HUES64 (cell line): ENCODE measurements at regions not wholly inside any gene's neighbourhood (a gene's known extent, or its start where the extent isn't known, plus 50 kb on each side); places are given as distances from the start of the nearest gene placed in this dataset.
"Not testable (repeated sequence)": the region's sequence is repeated elsewhere in the genome, so short reads cannot be mapped to it uniquely, and the experiment has no call there.

Experiments
- H3K27ac ChIP-seq: 2 replicates; pipeline ENCODE4 v1.7.0; 2013; ENCODE audit warnings: low read depth, low read length, inconsistent platforms
- H3K27me3 ChIP-seq: 2 replicates; pipeline ENCODE4 v1.6.1; 2013; ENCODE audit warnings: mild to moderate bottlenecking, low read length; ENCODE audit not compliant: insufficient read depth
- H3K36me3 ChIP-seq: 2 replicates; pipeline ENCODE4 v1.6.1; 2013; ENCODE audit warnings: mild to moderate bottlenecking, low read length; ENCODE audit not compliant: insufficient read depth
- H3K4me1 ChIP-seq: 2 replicates; pipeline ENCODE4 v1.6.1; 2013; ENCODE audit warnings: mild to moderate bottlenecking, low read length, moderate library complexity; ENCODE audit not compliant: insufficient read depth
- H3K4me3 ChIP-seq: 2 replicates; pipeline ENCODE4 v1.5.1; 2013; ENCODE audit warnings: mild to moderate bottlenecking, low read length, moderate library complexity
- H3K9ac ChIP-seq: 2 replicates; pipeline ENCODE4 v1.6.1; 2013; ENCODE audit warnings: mild to moderate bottlenecking, low read depth, low read length
- H3K9me3 ChIP-seq: 2 replicates; pipeline ENCODE4 v1.6.1; 2013; ENCODE audit warnings: low read depth, low read length; ENCODE audit not compliant: insufficient read depth
- WGBS: fragments of 150-250, 120-280 bp; methylation state at CpG from one replicate; pipeline ENCODE4 v1.1.7; 2013; ENCODE audit warnings: missing lambda C conversion rate; 5-methylcytosine and 5-hydroxymethylcytosine counted together

- no peaks in the 10 kb centered on the region for H3K36me3 ChIP-seq
- peaks cover 7% of the 10 kb centered on the region for H3K4me1 ChIP-seq
- H3K27ac ChIP-seq: peak overlapping the region; percentile 38; the same call in 1 of the 2 replicates
- 81% methylated on average over 4 of the region's 4 CpGs for WGBS
- peak overlapping the region; percentile 21; the same call in 1 of the 2 replicates for H3K9ac ChIP-seq
- no peaks in the 10 kb centered on the region for H3K27me3 ChIP-seq
- H3K4me3 ChIP-seq: no peak overlapping the region
- H3K9me3 ChIP-seq: no peaks in the 10 kb centered on the region
Observed at GRCh38 chr7:106568680-106569499, 92.1 kb downstream of the CCDC71L start.

DNA sequence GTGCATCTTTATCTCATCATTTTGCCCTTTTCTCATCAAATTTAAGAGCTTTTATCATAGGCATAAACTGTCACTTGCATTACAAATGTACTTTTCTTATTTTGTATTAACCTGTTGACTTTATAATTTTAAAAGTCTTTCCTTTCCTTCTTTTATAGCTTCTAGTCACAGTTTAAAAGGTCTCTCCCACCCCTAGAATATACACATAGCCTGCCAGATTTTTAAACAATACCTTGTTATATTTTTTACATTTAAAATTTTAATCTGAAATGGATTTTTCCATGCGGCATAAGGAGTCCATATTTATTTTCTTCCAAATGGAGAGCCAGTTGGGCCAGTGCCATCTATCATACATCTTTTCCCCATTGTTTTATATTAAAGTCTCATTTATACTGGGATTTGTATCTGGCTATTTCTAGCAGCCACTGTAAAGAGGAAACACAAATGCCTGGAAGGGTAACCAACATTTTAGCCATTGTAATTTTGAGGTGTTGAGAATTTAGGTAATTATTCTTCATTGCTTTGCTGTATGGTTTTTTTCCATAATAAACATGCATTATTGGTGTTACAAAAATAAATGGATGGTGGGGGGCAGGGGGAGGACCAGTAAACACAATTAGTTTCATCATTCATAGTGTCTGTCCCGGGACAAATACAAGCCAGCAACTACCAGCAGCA lies 92.8 kb downstream of the CCDC71L start:
- Histone ChIP-seq H3K4me1 (peaks cover 7% of the 10 kb centered on the region), H3K4me3 (no peak overlapping the region), H3K36me3 (no peaks in the 10 kb centered on the region), H3K9me3 (no peaks in the 10 kb centered on the region), H3K27me3 (no peaks in the 10 kb centered on the region), H3K9ac (no peak overlapping the region), H3K27ac (peak overlapping the region; percentile 38; the same call in 1 of the 2 replicates)
- no CpG with 5 or more reads among the region's 2 CpGs for WGBS

GRCh38 chr7:106567204-106568001 lies 93.6 kb downstream of the CCDC71L start:
- not testable (repeated sequence) for H3K36me3 ChIP-seq, H3K9me3 ChIP-seq, H3K4me3 ChIP-seq, H3K4me1 ChIP-seq, H3K27me3 ChIP-seq, H3K9ac ChIP-seq, H3K27ac ChIP-seq
- WGBS: 97% methylated on average over 13 of the region's 15 CpGs

DNA sequence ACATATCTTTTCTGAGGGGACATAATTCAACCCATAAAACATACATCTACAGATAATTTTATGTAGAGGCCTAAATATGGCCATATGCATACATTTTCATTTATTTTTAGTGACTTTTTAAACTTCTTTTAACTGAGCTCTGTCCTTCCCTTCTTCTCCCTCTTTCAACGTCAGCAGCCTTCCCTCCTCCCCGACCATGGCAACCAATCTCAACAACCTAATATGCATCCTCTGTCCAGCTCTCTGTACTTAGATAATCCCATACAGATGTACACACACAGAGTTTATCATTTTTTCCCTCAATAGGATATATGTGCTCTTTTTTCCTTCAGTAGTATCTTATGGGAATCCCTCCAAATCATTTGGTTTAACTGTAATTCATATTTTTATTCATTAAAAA lies 94.3 kb downstream of the CCDC71L start:
- no peaks in the 10 kb centered on the region for H3K36me3 ChIP-seq
- peaks cover 7% of the 10 kb centered on the region for H3K4me1 ChIP-seq
- WGBS: 90% methylated on average over 2 of the region's 2 CpGs
- no peak overlapping the region for H3K27ac ChIP-seq
- no peaks in the 10 kb centered on the region for H3K27me3 ChIP-seq
- no peaks in the 10 kb centered on the region for H3K9me3 ChIP-seq
- H3K9ac ChIP-seq: no peak overlapping the region
- H3K4me3 ChIP-seq: no peak overlapping the region

GRCh38 chr7:106566196-106566595 lies 94.8 kb downstream of the CCDC71L start:
- Histone ChIP-seq H3K4me3 (no peak overlapping the region), H3K9ac (no peak overlapping the region), H3K27me3 (no peaks in the 10 kb centered on the region), H3K36me3 (no peaks in the 10 kb centered on the region), H3K4me1 (peaks cover 7% of the 10 kb centered on the region), H3K27ac (no peak overlapping the region), H3K9me3 (no peaks in the 10 kb centered on the region)
- 84% methylated on average over 6 of the region's 6 CpGs for WGBS

- no CpG with 5 or more reads among the region's 1 CpG for WGBS
- no peak overlapping the region for H3K27ac ChIP-seq
- no peak overlapping the region for H3K9ac ChIP-seq
- H3K4me1 ChIP-seq: peaks cover 7% of the 10 kb centered on the region
- no peaks in the 10 kb centered on the region for H3K36me3 ChIP-seq
- H3K4me3 ChIP-seq: no peak overlapping the region
- H3K27me3 ChIP-seq: no peaks in the 10 kb centered on the region
- no peaks in the 10 kb centered on the region for H3K9me3 ChIP-seq
Observed at GRCh38 chr7:106565428-106565827, 95.5 kb downstream of the CCDC71L start.

- 98% methylated on average over 3 of the region's 3 CpGs for WGBS
- no peaks in the 10 kb centered on the region for H3K27me3 ChIP-seq
- no peaks in the 10 kb centered on the region for H3K9me3 ChIP-seq
- H3K36me3 ChIP-seq: no peaks in the 10 kb centered on the region
- no peak overlapping the region for H3K9ac ChIP-seq
- H3K4me3 ChIP-seq: no peak overlapping the region
- peaks cover 3% of the 10 kb centered on the region for H3K4me1 ChIP-seq
- H3K27ac ChIP-seq: no peak overlapping the region
Observed at GRCh38 chr7:106563466-106564150, 97.3 kb downstream of the CCDC71L start.

DNA sequence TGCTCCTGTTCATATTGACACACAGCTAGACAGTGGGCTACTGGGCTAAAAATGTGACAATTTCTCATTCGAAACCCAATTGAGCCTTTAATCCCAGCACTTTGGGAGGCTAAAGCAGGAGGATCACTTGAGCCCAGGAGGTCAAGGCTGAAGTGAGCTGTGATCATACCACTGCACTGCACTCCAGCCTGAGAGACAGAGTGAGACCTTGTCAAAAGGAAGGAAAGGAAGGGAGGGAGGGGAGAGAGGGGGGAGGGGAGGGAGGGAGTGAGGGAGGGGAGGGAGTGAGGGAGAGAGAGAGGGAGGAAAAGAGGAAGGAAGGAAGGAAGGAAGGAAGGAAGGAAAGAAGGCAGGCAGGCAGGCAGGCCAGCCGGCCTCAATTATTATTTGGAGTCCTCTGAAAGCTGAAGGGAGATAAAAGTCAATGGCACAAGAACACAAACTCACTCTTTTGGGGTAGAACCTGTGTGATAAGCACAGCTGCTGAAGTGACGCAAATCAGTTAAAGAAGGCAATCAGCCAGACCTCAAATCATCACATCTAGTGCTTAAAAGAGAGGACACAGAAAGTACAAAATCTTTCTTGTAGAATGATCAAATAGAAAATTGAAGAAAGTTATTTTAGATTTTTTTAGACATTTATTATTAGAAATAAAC lies 98.1 kb downstream of the CCDC71L start:
- Histone ChIP-seq H3K9ac (no peak overlapping the region), H3K9me3 (no peaks in the 10 kb centered on the region), H3K4me1 (no peaks in the 10 kb centered on the region), H3K27me3 (no peaks in the 10 kb centered on the region), H3K4me3 (no peak overlapping the region), H3K27ac (no peak overlapping the region), H3K36me3 (no peaks in the 10 kb centered on the region)
- WGBS: 86% methylated on average over 3 of the region's 3 CpGs

DNA sequence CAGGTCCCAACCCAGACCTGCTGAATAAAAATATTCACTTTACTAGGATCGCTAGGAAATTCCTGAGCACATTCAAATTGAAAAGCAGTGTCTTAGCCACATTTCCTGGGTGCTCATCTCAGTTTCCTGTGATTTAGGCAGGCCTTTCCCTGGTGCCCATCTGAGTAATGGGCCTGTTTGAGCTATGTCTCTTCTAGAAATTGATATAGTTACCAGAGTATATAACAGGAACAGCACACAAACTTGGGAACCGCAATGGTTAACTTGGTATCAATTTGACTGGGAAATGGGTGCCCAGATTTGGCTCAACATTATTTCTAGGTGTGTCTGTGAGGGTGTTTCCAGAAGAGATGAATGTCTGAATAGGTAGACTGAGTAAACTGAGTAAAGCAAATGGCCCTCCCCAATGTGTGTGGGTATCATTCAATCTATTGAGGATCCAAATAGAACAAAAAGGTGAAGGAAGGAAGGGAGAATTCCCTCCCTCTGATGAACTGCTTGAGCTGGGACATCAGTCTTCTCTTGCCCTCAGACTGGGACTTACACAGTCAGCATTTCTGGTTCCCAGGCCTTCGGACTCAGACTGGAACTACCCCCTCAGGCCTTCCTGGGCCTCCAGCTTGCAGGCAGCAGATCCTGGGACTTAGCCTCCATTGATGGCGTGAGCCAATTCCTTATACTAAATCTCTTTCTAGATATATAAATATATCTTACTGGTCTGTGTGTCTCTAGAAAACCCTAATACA lies 99.1 kb downstream of the CCDC71L start:
- WGBS: 96% methylated on average over 4 of the region's 4 CpGs
- H3K9ac ChIP-seq: no peak overlapping the region
- no peaks in the 10 kb centered on the region for H3K36me3 ChIP-seq
- H3K27ac ChIP-seq: no peak overlapping the region
- no peak overlapping the region for H3K4me3 ChIP-seq
- no peaks in the 10 kb centered on the region for H3K4me1 ChIP-seq
- H3K27me3 ChIP-seq: no peaks in the 10 kb centered on the region
- H3K9me3 ChIP-seq: no peaks in the 10 kb centered on the region

DNA sequence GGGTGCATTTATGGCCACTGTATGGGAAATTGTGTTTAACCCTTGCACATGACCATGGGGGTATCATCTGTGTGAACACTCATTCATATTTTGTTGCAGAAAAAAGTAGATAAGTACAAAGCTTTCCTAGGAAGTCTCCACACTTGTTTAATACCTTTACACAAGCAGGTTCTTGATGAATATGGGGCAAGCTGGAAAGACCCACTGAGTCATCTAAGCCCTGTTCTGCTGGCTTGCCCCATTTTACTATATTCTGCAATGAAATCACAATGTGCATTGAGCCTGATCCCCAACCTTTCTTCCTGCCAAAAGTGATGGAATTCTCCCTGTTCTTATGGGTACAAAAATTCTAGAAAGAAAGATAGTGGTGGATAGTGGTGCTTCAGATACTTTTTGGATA lies 99.8 kb downstream of the CCDC71L start:
- H3K4me3 ChIP-seq: no peak overlapping the region
- no peaks in the 10 kb centered on the region for H3K4me1 ChIP-seq
- H3K36me3 ChIP-seq: no peaks in the 10 kb centered on the region
- H3K9me3 ChIP-seq: no peaks in the 10 kb centered on the region
- no peak overlapping the region for H3K27ac ChIP-seq
- no peaks in the 10 kb centered on the region for H3K27me3 ChIP-seq
- H3K9ac ChIP-seq: no peak overlapping the region
